Keratinocyte (primary cell): ENCODE measurements at regions not wholly inside any gene's neighbourhood (a gene's known extent, or its start where the extent isn't known, plus 50 kb on each side); places are given as distances from the start of the nearest gene placed in this dataset.

Source experiments
- DNase-seq: peaks from one replicate; pipeline ENCODE4 v3.0.0-alpha.2; 2011; ENCODE audit warnings: low read depth, missing footprints, low spot score
- FAIRE-seq: peaks from 2 replicates; lab custom pipeline; 2011; peaks lifted over from hg19 to GRCh38; lab: Jason Lieb, UNC
- H2AFZ ChIP-seq: 2 replicates; pipeline ENCODE4 v1.6.0; 2012; ENCODE audit warnings: low read length, control low read depth, inconsistent platforms; ENCODE audit not compliant: control insufficient read depth
- H3K27ac ChIP-seq: 2 replicates; pipeline ENCODE4 v1.5.1; 2011; ENCODE audit warnings: low read length; ENCODE audit not compliant: control insufficient read depth, insufficient read depth
- H3K27me3 ChIP-seq: 3 replicates; pipeline ENCODE4 v1.6.0; 2011; ENCODE audit warnings: low read length; ENCODE audit not compliant: control insufficient read depth, insufficient read depth; ENCODE audit errors: extremely low read depth
- H3K36me3 ChIP-seq, 2 experiments: 2 replicates in 1 of 2; 3 replicates in 1 of 2; pipeline ENCODE4 v1.5.1; 2011; ENCODE audit warnings: low read length in 2 of 2, mild to moderate bottlenecking in 1 of 2; ENCODE audit not compliant: control insufficient read depth in 2 of 2, insufficient read depth in 2 of 2; ENCODE audit errors: extremely low read depth in 1 of 2
- H3K4me1 ChIP-seq: 3 replicates; pipeline ENCODE4 v1.5.1; 2011; ENCODE audit warnings: low read length; ENCODE audit not compliant: control insufficient read depth, insufficient read depth; ENCODE audit errors: extremely low read depth
- H3K4me2 ChIP-seq: 3 replicates; pipeline ENCODE4 v1.6.0; 2011; ENCODE audit warnings: low read depth, low read length; ENCODE audit not compliant: control insufficient read depth, insufficient read depth; ENCODE audit errors: extremely low read depth
- H3K4me3 ChIP-seq, 3 experiments: fragments of 200-600 bp in 1 of 3; sonication (generic) in 1 of 3; 2 replicates in 2 of 3; 3 replicates in 1 of 3; pipeline ENCODE4 v1.5.1; 2011 to 2016; ENCODE audit warnings: low read length in 3 of 3, mild to moderate bottlenecking in 3 of 3, control low read depth in 2 of 3, inconsistent platforms in 1 of 3, low read depth in 1 of 3, mixed read lengths in 1 of 3, mixed run types in 1 of 3, moderate library complexity in 1 of 3; ENCODE audit not compliant: control insufficient read depth in 2 of 3, insufficient read depth in 2 of 3; ENCODE audit errors: extremely low read depth in 1 of 3
- H3K79me2 ChIP-seq: 2 replicates; pipeline ENCODE4 v1.6.0; 2012; ENCODE audit warnings: low read length; ENCODE audit not compliant: control insufficient read depth, insufficient read depth
- H3K9ac ChIP-seq: 3 replicates; pipeline ENCODE4 v1.6.0; 2011; ENCODE audit warnings: low read length; ENCODE audit not compliant: control insufficient read depth, insufficient read depth; ENCODE audit errors: extremely low read depth
- H3K9me1 ChIP-seq: 3 replicates; pipeline ENCODE4 v1.6.0; 2011; ENCODE audit warnings: low read length; ENCODE audit not compliant: control insufficient read depth, insufficient read depth; ENCODE audit errors: extremely low read depth
- H3K9me3 ChIP-seq: 2 replicates; pipeline ENCODE4 v1.5.1; 2012; ENCODE audit warnings: low read depth, low read length; ENCODE audit not compliant: control insufficient read depth
- H4K20me1 ChIP-seq: 3 replicates; pipeline ENCODE4 v1.6.0; 2011; ENCODE audit warnings: low read length; ENCODE audit not compliant: control insufficient read depth, insufficient read depth; ENCODE audit errors: extremely low read depth
- EZH2 ChIP-seq: IDR thresholded peaks from one replicate; pipeline ENCODE4 v1.6.1; 2012; ENCODE audit warnings: inconsistent platforms, mild to moderate bottlenecking, low read length, moderate library complexity
- dilution Hi-C: fragments of 300-500 bp; cut with MboI; formaldehyde crosslinking; loops from one replicate; pipeline ENCODE4 v1.7.0; 2020; ENCODE audit warnings: low sequenced_read_pairs; ENCODE audit not compliant: extremely low pct_ligation_motif_present
- TF ChIP-seq, protein P1 (sequence below), 3 experiments: IDR thresholded peaks in 1 of 3; conservative IDR thresholded peaks in 1 of 3; optimal IDR thresholded peaks in 1 of 3; 2 replicates in 2 of 3; 3 replicates in 1 of 3; pipeline versions ENCODE3 to v1.5.1; 2011; ENCODE audit warnings: low read length in 3 of 3, mild to moderate bottlenecking in 3 of 3, moderate library complexity in 2 of 3, control low read depth in 1 of 3, inconsistent platforms in 1 of 3; ENCODE audit not compliant: insufficient read depth in 2 of 3; ENCODE audit errors: extremely low read depth in 1 of 3

DNA sequence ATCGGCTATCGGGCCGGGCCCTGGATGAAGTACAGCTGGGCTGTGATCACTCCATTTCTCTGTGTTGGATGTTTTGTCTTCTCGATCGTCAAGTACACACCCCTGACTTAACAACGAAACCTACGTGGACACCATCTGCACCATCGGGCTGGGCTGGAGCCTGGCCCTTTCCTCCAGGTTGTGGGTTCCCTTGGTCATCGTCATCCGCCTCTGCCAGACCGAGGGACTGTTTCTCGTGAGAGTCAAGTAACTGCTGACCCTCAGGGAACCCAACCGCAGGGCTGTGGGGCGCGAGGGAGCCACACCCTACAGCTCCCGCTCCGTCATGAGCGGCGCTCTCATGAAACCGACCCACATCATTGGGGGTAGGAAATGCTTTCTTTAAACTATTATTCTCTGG lies 842.4 kb upstream of the TMPRSS15 start:
- Histone ChIP-seq H3K36me3 (no peaks in the 10 kb centered on the region), H3K79me2 (no peaks in the 10 kb centered on the region), H3K9ac (no peak overlapping the region), H3K27ac (no peak overlapping the region), H3K9me1 (no peaks in the 10 kb centered on the region), H3K4me1 (no peaks in the 10 kb centered on the region), H3K4me2 (no peak overlapping the region), H3K27me3 (no peaks in the 10 kb centered on the region), H4K20me1 (no peaks in the 10 kb centered on the region), H2AFZ (no peak overlapping the region), H3K9me3 (peaks cover 8% of the 10 kb centered on the region), H3K4me3 (no peak overlapping the region)
- no peak for FAIRE-seq
- DNase-seq, result no peak
- TF ChIP-seq, protein P1, sequence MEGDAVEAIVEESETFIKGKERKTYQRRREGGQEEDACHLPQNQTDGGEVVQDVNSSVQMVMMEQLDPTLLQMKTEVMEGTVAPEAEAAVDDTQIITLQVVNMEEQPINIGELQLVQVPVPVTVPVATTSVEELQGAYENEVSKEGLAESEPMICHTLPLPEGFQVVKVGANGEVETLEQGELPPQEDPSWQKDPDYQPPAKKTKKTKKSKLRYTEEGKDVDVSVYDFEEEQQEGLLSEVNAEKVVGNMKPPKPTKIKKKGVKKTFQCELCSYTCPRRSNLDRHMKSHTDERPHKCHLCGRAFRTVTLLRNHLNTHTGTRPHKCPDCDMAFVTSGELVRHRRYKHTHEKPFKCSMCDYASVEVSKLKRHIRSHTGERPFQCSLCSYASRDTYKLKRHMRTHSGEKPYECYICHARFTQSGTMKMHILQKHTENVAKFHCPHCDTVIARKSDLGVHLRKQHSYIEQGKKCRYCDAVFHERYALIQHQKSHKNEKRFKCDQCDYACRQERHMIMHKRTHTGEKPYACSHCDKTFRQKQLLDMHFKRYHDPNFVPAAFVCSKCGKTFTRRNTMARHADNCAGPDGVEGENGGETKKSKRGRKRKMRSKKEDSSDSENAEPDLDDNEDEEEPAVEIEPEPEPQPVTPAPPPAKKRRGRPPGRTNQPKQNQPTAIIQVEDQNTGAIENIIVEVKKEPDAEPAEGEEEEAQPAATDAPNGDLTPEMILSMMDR (optimal IDR thresholded peaks at IDR 0.05 in 1 of 3, IDR thresholded peaks at IDR 0.05 in 1 of 3, conservative IDR thresholded peaks at IDR 0.05 in 1 of 3; ENCODE audit: extremely low read depth in 1 of 3, insufficient read depth in 2 of 3, low read length in 3 of 3), result no peak
- TF ChIP-seq EZH2, result no peak
- dilution Hi-C loops, result no loop called here

DNA sequence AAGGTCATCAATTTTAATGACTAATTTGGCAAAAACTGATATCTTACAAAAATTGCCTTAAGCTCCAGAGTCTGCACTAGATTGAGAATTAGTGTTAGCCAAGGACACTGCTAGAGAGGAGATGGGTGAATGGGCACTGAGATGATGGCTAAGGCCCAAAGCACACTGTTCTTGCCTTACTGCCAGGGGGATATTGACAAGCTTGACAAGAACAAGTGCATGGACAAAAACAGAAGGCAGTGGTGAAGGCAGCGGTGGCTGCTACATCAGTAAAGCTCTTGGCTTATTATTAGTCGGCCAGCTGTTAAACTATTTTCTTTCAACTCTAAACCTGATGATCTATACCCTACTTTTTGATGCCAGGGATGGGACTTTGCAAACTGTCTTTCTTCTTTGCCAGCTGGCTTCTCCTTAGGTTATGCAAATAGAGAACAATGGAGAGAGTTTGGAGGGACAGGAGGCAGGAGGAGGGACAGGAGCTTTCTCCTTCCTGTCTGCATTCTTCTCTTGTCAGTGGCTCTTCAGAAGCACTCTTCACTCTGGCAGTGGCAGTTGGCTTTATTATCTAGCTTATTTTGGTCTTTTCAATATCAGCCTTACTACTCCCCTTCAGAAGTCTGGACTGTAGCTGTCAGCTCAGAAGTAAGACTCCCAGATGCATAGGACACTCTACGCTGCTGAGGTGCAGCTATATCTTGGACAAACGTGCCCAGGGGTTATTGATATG lies 853.5 kb upstream of the TMPRSS15 start:
- Histone ChIP-seq H3K4me3 (no peak overlapping the region), H3K36me3 (no peaks in the 10 kb centered on the region), H3K9ac (no peak overlapping the region), H3K27ac (no peak overlapping the region), H2AFZ (no peak overlapping the region), H4K20me1 (no peaks in the 10 kb centered on the region), H3K79me2 (no peaks in the 10 kb centered on the region), H3K9me1 (no peaks in the 10 kb centered on the region), H3K27me3 (no peaks in the 10 kb centered on the region), H3K4me1 (no peaks in the 10 kb centered on the region), H3K9me3 (peaks cover 6% of the 10 kb centered on the region), H3K4me2 (no peak overlapping the region)
- DNase-seq, result no peak
- no peak for FAIRE-seq
- dilution Hi-C loops, result no loop called here
- no peak for TF ChIP-seq EZH2
